ENCODE measurements at regions not wholly inside any gene's neighbourhood (a gene's known extent, or its start where the extent isn't known, plus 50 kb on each side); places are given as distances from the start of the nearest gene placed in this dataset.

DNA sequence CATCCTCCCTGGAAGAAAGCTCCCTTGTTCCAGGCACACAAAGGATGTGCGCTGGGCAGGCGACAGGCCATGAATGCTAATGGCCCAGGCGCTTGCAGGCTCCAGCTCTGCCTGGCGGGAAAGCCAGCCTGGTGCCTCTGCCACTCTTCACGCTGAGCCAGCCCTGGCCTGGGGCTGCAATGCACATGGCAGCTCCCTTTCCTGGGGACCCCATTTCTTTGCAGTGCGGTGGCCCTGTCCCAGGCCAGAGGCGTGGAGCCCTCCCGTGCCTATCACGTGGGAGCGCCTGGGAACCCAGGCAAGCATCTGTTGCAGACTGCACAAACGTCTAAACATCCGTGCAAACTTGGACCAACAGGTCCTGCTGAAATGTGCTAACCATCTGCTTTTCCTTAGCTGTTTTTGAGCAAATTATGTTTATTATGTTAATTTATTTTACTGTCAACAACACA, 152.1 kb upstream of the LYZL2 start:
- TF ChIP-seq, protein P1, sequence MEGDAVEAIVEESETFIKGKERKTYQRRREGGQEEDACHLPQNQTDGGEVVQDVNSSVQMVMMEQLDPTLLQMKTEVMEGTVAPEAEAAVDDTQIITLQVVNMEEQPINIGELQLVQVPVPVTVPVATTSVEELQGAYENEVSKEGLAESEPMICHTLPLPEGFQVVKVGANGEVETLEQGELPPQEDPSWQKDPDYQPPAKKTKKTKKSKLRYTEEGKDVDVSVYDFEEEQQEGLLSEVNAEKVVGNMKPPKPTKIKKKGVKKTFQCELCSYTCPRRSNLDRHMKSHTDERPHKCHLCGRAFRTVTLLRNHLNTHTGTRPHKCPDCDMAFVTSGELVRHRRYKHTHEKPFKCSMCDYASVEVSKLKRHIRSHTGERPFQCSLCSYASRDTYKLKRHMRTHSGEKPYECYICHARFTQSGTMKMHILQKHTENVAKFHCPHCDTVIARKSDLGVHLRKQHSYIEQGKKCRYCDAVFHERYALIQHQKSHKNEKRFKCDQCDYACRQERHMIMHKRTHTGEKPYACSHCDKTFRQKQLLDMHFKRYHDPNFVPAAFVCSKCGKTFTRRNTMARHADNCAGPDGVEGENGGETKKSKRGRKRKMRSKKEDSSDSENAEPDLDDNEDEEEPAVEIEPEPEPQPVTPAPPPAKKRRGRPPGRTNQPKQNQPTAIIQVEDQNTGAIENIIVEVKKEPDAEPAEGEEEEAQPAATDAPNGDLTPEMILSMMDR (IDR thresholded peaks at IDR 0.05) = no peak
- TF ChIP-seq EZH2 (IDR thresholded peaks at IDR 0.05) = no peak
- TF ChIP-seq EZH2phosphoT487 (IDR thresholded peaks at IDR 0.05) = no peak
